NCI-H1417 treated with DMSO at 0.1 percent for 48 hours (cell line): ENCODE measurements at regions not wholly inside any gene's neighbourhood (a gene's known extent, or its start where the extent isn't known, plus 50 kb on each side); places are given as distances from the start of the nearest gene placed in this dataset.

Experiments used
- DNase-seq: peaks from one replicate; lab custom pipeline; 2025; lab: John Stamatoyannopoulos, UW

DNA sequence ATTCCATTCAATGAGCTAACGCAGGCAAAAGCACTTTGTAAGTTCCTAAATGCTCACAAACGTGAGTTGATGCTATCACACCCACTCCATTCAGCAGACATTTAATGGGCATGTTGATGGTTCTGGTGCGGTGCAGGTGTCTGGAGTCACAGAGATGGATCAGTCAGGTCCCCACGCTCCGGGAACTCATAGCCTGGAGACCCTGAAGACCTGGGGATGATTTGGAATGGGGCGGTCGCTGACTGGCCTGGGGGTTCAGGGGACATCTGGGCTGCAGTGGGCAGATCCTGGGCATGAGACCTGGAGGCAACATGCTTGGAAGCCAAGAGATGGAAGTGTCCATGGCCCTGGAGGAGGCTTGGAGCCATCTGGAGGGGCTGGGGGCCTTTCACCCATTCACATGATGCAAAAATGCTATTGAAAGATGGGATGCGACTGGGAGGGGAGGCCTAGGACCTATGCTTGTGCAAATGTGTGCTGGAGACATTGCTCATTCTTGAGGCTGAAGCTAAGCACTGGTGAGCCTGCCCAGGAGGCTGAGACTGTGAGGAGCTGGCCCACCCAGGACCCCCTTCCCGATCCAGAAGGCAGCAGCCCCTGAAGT lies 522.6 kb downstream of the GLRX3 start:
- DNase-seq, result no peak

DNA sequence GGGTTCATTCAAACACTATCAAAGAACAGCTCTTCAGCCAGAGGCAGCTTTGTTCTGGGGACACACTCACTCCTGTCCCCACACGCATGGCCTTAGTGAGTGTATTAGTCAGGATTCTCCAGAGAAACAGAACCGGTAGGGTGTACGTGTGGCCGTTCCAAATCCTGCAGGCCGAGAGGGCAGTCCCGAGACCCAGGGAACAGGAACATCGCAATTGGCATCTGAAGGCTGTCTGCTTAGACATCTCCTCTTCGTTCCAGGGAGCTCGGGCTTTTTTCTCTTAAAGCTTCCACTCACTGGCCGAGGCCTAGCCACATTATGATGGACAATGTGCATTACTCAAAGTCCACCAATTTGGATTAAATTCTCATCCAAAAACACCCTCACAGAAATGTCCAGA lies 523.3 kb downstream of the GLRX3 start:
- DNase-seq, result no peak

- DNase-seq, result no peak
Measured at GRCh38 chr10:130660266-130660665, 524.1 kb downstream of the GLRX3 start.

DNA sequence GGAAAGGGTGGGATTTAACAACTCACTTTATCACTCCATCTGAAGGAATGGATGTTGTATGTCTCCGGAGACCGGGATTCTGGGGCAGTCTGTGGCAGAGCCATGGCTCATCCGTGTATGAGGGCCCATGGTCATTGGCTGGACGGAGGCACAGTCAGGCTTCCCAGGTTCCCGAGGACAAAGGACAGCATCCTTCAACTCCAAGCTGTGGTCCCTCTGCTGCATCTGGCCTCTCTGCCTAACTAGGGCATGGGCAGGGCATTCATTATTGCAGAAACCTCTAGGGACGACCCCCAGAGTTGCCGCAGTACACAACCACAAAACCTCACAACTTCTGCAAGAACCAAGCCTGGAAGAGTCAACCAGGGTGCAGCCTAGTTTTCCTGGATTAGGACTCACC lies 525.2 kb downstream of the GLRX3 start:
- no peak for DNase-seq

GRCh38 chr10:130662775-130663174 lies 526.6 kb downstream of the GLRX3 start:
- no peak for DNase-seq

- DNase-seq, result no peak
Measured at GRCh38 chr10:130664526-130664925, 528.3 kb downstream of the GLRX3 start.

- DNase-seq, result no peak
Measured at GRCh38 chr10:130666215-130666614, 530.0 kb downstream of the GLRX3 start.

GRCh38 chr10:130686689-130687300 lies 550.6 kb downstream of the GLRX3 start:
- no peak for DNase-seq

GRCh38 chr10:130687566-130687965 lies 551.4 kb downstream of the GLRX3 start:
- no peak for DNase-seq

DNA sequence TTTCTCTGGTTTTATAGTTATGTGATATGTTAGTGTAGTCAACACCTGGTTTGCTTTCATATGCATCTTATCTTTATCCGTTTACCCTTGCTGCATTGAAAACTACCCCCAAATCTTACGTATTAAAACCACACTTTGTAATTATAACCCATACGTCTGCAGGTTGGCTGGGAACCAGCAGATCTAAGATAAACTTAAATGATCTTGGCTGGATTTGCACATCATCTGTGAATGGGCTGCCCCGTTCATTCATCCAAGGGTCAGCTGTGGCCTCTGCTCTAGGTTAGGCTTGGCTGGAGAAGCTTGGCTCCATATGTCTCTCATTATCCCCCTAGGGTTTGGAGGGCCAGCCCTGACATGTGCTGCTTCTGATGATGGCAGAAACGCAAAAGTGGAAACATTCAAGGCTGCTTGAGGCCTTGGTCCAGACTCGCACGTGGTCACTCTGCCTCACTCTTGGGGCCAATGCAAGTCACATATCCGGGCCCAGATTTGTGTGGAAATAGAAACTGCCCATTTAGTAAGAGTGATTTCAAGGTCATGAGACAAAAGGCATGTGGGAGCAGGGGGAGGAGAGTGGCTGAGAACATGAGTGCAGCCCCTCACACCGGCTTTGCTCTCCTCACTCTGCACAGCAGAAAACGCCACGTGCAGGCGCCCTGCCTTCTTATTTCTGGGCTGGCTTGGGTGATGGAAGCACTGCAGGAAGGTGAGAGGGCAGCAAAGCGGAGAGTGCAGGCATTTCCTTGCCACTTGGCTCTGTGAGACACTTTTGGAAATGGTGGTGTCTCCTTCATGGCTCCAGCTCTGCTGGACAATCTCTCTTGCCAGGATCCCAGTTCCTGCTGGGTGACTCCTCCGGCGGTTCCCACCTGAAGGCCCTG lies 553.8 kb downstream of the GLRX3 start:
- DNase-seq, result no peak

DNA sequence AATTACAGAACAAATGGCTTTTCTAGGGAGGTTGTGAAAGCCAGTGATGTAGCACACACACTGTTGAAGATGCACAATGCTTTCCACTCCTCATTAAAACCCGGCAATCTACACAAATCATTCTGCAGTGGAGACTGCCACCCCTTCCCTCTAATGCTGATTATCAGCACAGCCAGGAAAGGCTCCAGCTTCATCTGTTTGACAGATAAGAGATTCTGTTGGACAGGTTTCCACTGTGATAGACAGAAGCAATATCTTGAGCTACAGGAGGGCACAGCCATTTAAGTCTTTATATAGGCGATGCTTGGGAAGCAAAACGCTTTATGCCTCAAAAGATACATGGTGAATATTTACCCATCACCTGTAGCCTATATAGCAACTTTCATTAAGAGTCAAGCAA lies 555.6 kb downstream of the GLRX3 start:
- no peak for DNase-seq

- no peak for DNase-seq
Measured at GRCh38 chr10:130696870-130697269, 560.7 kb downstream of the GLRX3 start.

- DNase-seq, result no peak
Measured at GRCh38 chr10:130707389-130707979, 571.3 kb downstream of the GLRX3 start.

- DNase-seq, result no peak
Measured at GRCh38 chr10:130708465-130709070, 572.4 kb downstream of the GLRX3 start.

GRCh38 chr10:130709415-130709814 lies 573.2 kb downstream of the GLRX3 start:
- DNase-seq, result no peak

- no peak for DNase-seq
Measured at GRCh38 chr10:130711072-130711471, 574.9 kb downstream of the GLRX3 start.

DNA sequence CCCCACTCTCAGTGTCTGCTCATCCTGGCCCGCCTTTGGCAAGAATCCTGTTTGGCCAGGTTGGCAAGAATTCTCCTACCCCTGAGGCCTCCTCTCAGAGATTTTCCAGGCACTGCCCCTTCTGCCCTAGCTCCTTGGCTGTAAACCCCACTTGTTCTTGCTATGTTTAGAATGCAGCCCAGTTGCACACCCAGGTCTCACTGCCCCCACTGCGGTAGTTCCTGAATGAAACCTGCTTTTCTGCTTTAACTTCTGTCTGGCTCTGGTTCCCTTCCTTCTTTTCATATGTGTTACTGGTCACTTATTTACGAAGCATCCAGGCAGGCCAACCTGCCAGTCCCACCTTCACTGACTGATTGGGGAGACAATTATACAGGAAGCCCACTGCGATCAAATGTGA lies 576.9 kb downstream of the GLRX3 start:
- no peak for DNase-seq

- no peak for DNase-seq
Measured at GRCh38 chr10:130713731-130714130, 577.5 kb downstream of the GLRX3 start.

GRCh38 chr10:130714742-130715467 lies 578.7 kb downstream of the GLRX3 start:
- no peak for DNase-seq

GRCh38 chr10:130715686-130716670 lies 579.8 kb downstream of the GLRX3 start:
- no peak for DNase-seq
